NB4 (cell line): ENCODE measurements at regions not wholly inside any gene's neighbourhood (a gene's known extent, or its start where the extent isn't known, plus 50 kb on each side); places are given as distances from the start of the nearest gene placed in this dataset.

Source experiments
- CTCF ChIP-seq: IDR thresholded peaks from one replicate; pipeline ENCODE4 v1.5.1; 2012; ENCODE audit warnings: low read depth, low read length
- POLR2A ChIP-seq: IDR thresholded peaks from 2 replicates; pipeline ENCODE4 v1.6.1; 2011; ENCODE audit warnings: mild to moderate bottlenecking; ENCODE audit not compliant: insufficient read length; ENCODE audit errors: extremely low read depth

GRCh38 chr21:15543473-15543872 is 186.3 kb upstream of the USP25 start:
- TF ChIP-seq CTCF = no peak
- TF ChIP-seq POLR2A = no peak
